GM19452 (cell line): ENCODE measurements at regions not wholly inside any gene's neighbourhood (a gene's known extent, or its start where the extent isn't known, plus 50 kb on each side); places are given as distances from the start of the nearest gene placed in this dataset.

Experiments
- ATAC-seq: cut with Tn5 transposase; IDR thresholded peaks from one replicate; pipeline ENCODE4 v1.9.1; 2021; ENCODE audit not compliant: unreplicated experiment

- no peak for ATAC-seq
Measured at GRCh38 chr14:87186737-87187136, 806.2 kb downstream of the GALC start.

- no peak for ATAC-seq
Measured at GRCh38 chr14:87185961-87186560, 806.9 kb downstream of the GALC start.

GRCh38 chr14:87184180-87184579 is 808.8 kb downstream of the GALC start:
- ATAC-seq, result no peak

GRCh38 chr14:87181288-87181687 is 811.7 kb downstream of the GALC start:
- no peak for ATAC-seq

GRCh38 chr14:87179936-87180335 is 813.0 kb downstream of the GALC start:
- ATAC-seq, result no peak

GRCh38 chr14:87178277-87178676 is 814.7 kb downstream of the GALC start:
- ATAC-seq, result no peak

- ATAC-seq, result no peak
Measured at GRCh38 chr14:87175175-87175574, 817.8 kb downstream of the GALC start.

GRCh38 chr14:87171141-87171540 is 821.8 kb downstream of the GALC start:
- ATAC-seq, result no peak

- ATAC-seq, result no peak
Measured at GRCh38 chr14:87170179-87170578, 822.8 kb downstream of the GALC start.

GRCh38 chr14:87169362-87169761 is 823.6 kb downstream of the GALC start:
- no peak for ATAC-seq

- ATAC-seq, result no peak
Measured at GRCh38 chr14:87161502-87161901, 831.5 kb downstream of the GALC start.

GRCh38 chr14:87160989-87161388 is 832.0 kb downstream of the GALC start:
- ATAC-seq, result no peak

GRCh38 chr14:87158283-87158682 is 834.7 kb downstream of the GALC start:
- no peak for ATAC-seq

GRCh38 chr14:87156878-87157277 is 836.1 kb downstream of the GALC start:
- ATAC-seq, result no peak

- ATAC-seq, result no peak
Measured at GRCh38 chr14:87155856-87156488, 837.0 kb downstream of the GALC start.

GRCh38 chr14:87153901-87154300 is 839.1 kb downstream of the GALC start:
- ATAC-seq, result no peak

GRCh38 chr14:87153391-87153790 is 839.6 kb downstream of the GALC start:
- no peak for ATAC-seq

- no peak for ATAC-seq
Measured at GRCh38 chr14:87152693-87153092, 840.3 kb downstream of the GALC start.

GRCh38 chr14:87149583-87150354 is 843.2 kb downstream of the GALC start:
- no peak for ATAC-seq

GRCh38 chr14:87148655-87149054 is 844.3 kb downstream of the GALC start:
- no peak for ATAC-seq

- ATAC-seq, result no peak
Measured at GRCh38 chr14:87142551-87143211, 850.3 kb downstream of the GALC start.

GRCh38 chr14:87141801-87142200 is 851.2 kb downstream of the GALC start:
- ATAC-seq, result no peak
